OCI-LY1 (cell line): ENCODE measurements at regions not wholly inside any gene's neighbourhood (a gene's known extent, or its start where the extent isn't known, plus 50 kb on each side); places are given as distances from the start of the nearest gene placed in this dataset.

ENCODE experiments used
- EZH2 ChIP-seq: fragments of 200-600 bp; sonication (generic), shearing (Covaris generic); IDR thresholded peaks from 2 replicates; pipeline ENCODE4 v1.8.0; 2017; ENCODE audit warnings: borderline replicate concordance, mixed run types, mild to moderate bottlenecking, antibody characterized with exemption, low read length, moderate library complexity, mixed read lengths
- TF ChIP-seq, protein P1 (sequence below): fragments of 200-600 bp; sonication (generic), shearing (Covaris generic); IDR thresholded peaks from 2 replicates; pipeline ENCODE4 v1.5.1; 2017; ENCODE audit warnings: mild to moderate bottlenecking, antibody characterized with exemption, low read length, moderate library complexity, mixed read lengths

DNA sequence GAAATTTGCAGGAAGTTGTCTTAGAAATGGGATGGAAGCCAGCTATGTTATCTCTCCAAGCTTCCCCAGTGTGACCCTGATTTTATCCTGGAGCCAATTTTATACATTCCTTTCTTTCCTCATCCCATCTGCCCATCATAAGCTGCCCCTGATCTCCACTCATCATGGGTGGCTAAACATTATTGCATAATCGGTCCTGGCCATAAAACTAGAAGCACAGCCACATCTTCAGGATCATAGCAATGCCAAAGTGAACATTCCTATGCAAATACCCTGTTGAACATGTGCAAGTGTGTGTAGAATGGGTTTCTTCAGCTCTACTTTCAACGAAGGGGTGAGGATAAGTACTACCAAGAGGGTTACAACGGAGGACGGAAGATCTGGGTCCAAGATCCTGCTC lies 50.6 kb upstream of the COG2 start:
- TF ChIP-seq, protein P1, sequence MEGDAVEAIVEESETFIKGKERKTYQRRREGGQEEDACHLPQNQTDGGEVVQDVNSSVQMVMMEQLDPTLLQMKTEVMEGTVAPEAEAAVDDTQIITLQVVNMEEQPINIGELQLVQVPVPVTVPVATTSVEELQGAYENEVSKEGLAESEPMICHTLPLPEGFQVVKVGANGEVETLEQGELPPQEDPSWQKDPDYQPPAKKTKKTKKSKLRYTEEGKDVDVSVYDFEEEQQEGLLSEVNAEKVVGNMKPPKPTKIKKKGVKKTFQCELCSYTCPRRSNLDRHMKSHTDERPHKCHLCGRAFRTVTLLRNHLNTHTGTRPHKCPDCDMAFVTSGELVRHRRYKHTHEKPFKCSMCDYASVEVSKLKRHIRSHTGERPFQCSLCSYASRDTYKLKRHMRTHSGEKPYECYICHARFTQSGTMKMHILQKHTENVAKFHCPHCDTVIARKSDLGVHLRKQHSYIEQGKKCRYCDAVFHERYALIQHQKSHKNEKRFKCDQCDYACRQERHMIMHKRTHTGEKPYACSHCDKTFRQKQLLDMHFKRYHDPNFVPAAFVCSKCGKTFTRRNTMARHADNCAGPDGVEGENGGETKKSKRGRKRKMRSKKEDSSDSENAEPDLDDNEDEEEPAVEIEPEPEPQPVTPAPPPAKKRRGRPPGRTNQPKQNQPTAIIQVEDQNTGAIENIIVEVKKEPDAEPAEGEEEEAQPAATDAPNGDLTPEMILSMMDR: no peak
- TF ChIP-seq EZH2: no peak
